Upper lobe of left lung (tissue), 4 donors: ENCODE measurements at regions not wholly inside any gene's neighbourhood (a gene's known extent, or its start where the extent isn't known, plus 50 kb on each side); places are given as distances from the start of the nearest gene placed in this dataset.

Experiments used
- POLR2AphosphoS5 ChIP-seq, 2 donors: sonication (generic); formaldehyde crosslinking; IDR thresholded peaks; one replicate each; pipeline ENCODE4 v1.5.1; 2017; ENCODE audit warnings: antibody characterized with exemption in 2 of 2
- TF ChIP-seq, protein P1 (sequence below), 6 experiments: fragments of 450-650 bp in 4 of 6; fragments of 200-600 bp in 2 of 6; sonication (generic) in 2 of 6; IDR thresholded peaks; one replicate each; pipeline ENCODE4 v1.5.1; 2016 to 2019; ENCODE audit warnings: antibody characterized with exemption in 6 of 6

DNA sequence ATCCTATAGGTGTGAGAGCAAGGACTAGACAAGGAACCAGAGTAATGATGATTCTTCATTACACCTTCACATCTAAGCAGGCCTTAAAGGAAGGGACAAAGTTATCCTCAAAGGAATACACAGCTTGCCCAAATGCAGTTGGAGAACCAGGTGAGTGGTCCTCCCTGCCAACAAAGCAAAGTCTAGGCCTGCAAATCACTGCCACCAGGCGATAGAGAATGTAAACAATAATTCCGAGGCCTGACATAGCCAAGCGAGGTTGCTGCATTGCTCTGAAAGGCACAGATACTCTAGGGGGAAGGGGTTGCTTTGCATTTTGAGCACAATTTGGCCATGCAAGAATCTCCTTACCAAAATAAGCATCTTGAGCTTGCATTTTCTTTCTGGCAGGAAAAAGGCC lies 178.2 kb upstream of the FAT1 start:
- TF ChIP-seq, protein P1, sequence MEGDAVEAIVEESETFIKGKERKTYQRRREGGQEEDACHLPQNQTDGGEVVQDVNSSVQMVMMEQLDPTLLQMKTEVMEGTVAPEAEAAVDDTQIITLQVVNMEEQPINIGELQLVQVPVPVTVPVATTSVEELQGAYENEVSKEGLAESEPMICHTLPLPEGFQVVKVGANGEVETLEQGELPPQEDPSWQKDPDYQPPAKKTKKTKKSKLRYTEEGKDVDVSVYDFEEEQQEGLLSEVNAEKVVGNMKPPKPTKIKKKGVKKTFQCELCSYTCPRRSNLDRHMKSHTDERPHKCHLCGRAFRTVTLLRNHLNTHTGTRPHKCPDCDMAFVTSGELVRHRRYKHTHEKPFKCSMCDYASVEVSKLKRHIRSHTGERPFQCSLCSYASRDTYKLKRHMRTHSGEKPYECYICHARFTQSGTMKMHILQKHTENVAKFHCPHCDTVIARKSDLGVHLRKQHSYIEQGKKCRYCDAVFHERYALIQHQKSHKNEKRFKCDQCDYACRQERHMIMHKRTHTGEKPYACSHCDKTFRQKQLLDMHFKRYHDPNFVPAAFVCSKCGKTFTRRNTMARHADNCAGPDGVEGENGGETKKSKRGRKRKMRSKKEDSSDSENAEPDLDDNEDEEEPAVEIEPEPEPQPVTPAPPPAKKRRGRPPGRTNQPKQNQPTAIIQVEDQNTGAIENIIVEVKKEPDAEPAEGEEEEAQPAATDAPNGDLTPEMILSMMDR (IDR thresholded peaks at IDR 0.05) = no peak
- TF ChIP-seq POLR2AphosphoS5 (IDR thresholded peaks at IDR 0.05) = no peak
